ENCODE measurements at regions not wholly inside any gene's neighbourhood (a gene's known extent, or its start where the extent isn't known, plus 50 kb on each side); places are given as distances from the start of the nearest gene placed in this dataset.
"Not testable (repeated sequence)": the region's sequence is repeated elsewhere in the genome, so short reads cannot be mapped to it uniquely, and the experiment has no call there.

- DNase-seq (ENCODE audit: low read depth): no peak
Measured at GRCh38 chr11:31957674-31958073, 133.2 kb upstream of the RCN1 start.

GRCh38 chr11:31956310-31956709, 134.6 kb upstream of the RCN1 start:
- DNase-seq (ENCODE audit: low read depth): no peak

- DNase-seq (ENCODE audit: low read depth): no peak
Measured at GRCh38 chr11:31955838-31956237, 135.0 kb upstream of the RCN1 start.

GRCh38 chr11:31953803-31954327, 137.0 kb upstream of the RCN1 start:
- DNase-seq (ENCODE audit: low read depth): no peak

GRCh38 chr11:31949733-31950200, 138.6 kb upstream of the PAX6 start:
- DNase-seq (ENCODE audit: low read depth): not testable (repeated sequence)

GRCh38 chr11:31947051-31947450, 135.9 kb upstream of the PAX6 start:
- no peak for DNase-seq (ENCODE audit: low read depth)

GRCh38 chr11:31943056-31943780, 132.1 kb upstream of the PAX6 start:
- no peak for DNase-seq (ENCODE audit: low read depth)

- DNase-seq (ENCODE audit: low read depth): no peak
Measured at GRCh38 chr11:31940371-31941037, 129.4 kb upstream of the PAX6 start.

- no peak for DNase-seq (ENCODE audit: low read depth)
Measured at GRCh38 chr11:31939004-31939403, 127.9 kb upstream of the PAX6 start.

- DNase-seq (ENCODE audit: low read depth): no peak
Measured at GRCh38 chr11:31936312-31936711, 125.2 kb upstream of the PAX6 start.

GRCh38 chr11:31932879-31933278, 121.8 kb upstream of the PAX6 start:
- DNase-seq (ENCODE audit: low read depth): no peak

GRCh38 chr11:31927982-31928381, 116.9 kb upstream of the PAX6 start:
- DNase-seq (ENCODE audit: low read depth): no peak

- DNase-seq (ENCODE audit: low read depth): no peak
Measured at GRCh38 chr11:31926816-31927528, 115.8 kb upstream of the PAX6 start.

- no peak for DNase-seq (ENCODE audit: low read depth)
Measured at GRCh38 chr11:31926106-31926505, 115.0 kb upstream of the PAX6 start.

GRCh38 chr11:31922450-31922849, 111.3 kb upstream of the PAX6 start:
- no peak for DNase-seq (ENCODE audit: low read depth)

- no peak for DNase-seq (ENCODE audit: low read depth)
Measured at GRCh38 chr11:31921081-31921480, 110.0 kb upstream of the PAX6 start.

- DNase-seq (ENCODE audit: low read depth): no peak
Measured at GRCh38 chr11:31919175-31919574, 108.1 kb upstream of the PAX6 start.

GRCh38 chr11:31915867-31916266, 104.7 kb upstream of the PAX6 start:
- DNase-seq (ENCODE audit: low read depth): no peak

- no peak for DNase-seq (ENCODE audit: low read depth)
Measured at GRCh38 chr11:31913985-31914384, 102.9 kb upstream of the PAX6 start.

- DNase-seq (ENCODE audit: low read depth): no peak
Measured at GRCh38 chr11:31912808-31913207, 101.7 kb upstream of the PAX6 start.

GRCh38 chr11:31910950-31911576, 99.9 kb upstream of the PAX6 start:
- DNase-seq (ENCODE audit: low read depth): no peak

Measured in CMK (cell line).